ENCODE measurements at regions not wholly inside any gene's neighbourhood (a gene's known extent, or its start where the extent isn't known, plus 50 kb on each side); places are given as distances from the start of the nearest gene placed in this dataset.
"Not testable (repeated sequence)": the region's sequence is repeated elsewhere in the genome, so short reads cannot be mapped to it uniquely, and the experiment has no call there.

- DNase-seq; H3K4me3 ChIP-seq; H3K9me3 ChIP-seq; H3K36me3 ChIP-seq; intact Hi-C loops (cut with DNase I; ENCODE audit: low total_unique reads); H3K27me3 ChIP-seq; H3K27ac ChIP-seq; H3K4me1 ChIP-seq: not testable (repeated sequence)
Observed at GRCh38 chr7:75257442-75257841, 138.0 kb upstream of the TRIM73 start.

- H3K27me3 ChIP-seq; H3K36me3 ChIP-seq; H3K9me3 ChIP-seq; H3K4me3 ChIP-seq; DNase-seq; H3K27ac ChIP-seq; H3K4me1 ChIP-seq; intact Hi-C loops (cut with DNase I; ENCODE audit: low total_unique reads): not testable (repeated sequence)
Observed at GRCh38 chr7:75259454-75260003, 135.9 kb upstream of the TRIM73 start.

- H3K4me3 ChIP-seq; H3K36me3 ChIP-seq; H3K27ac ChIP-seq; H3K27me3 ChIP-seq; intact Hi-C loops (cut with DNase I; ENCODE audit: low total_unique reads); H3K9me3 ChIP-seq; DNase-seq; H3K4me1 ChIP-seq: not testable (repeated sequence)
Observed at GRCh38 chr7:75261660-75262059, 133.8 kb upstream of the TRIM73 start.

DNA sequence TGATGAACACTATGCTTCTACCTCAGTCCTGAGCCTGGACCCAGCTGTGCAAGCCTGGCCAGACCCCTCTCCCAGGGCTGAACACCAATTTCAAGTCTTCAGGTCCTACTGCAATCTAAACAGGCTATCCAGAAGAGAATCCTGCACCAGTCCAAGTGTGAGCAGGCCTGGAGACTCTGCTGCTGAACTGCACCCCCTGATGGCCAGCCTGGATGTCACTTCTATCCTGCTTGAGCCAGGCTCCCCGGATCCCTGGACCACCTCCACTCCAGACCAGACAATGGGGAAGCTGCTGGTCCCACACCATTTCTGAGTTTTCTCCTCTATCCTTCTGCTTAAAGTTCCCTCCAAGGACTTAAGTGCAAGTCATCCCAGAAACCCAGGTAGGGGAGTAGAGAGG lies 127.3 kb upstream of the TRIM73 start:
- H3K36me3 ChIP-seq; intact Hi-C loops (cut with DNase I; ENCODE audit: low total_unique reads); DNase-seq; H3K9me3 ChIP-seq; H3K4me3 ChIP-seq; H3K27ac ChIP-seq; H3K4me1 ChIP-seq; H3K27me3 ChIP-seq: not testable (repeated sequence)

GRCh38 chr7:75269159-75269558 lies 126.3 kb upstream of the TRIM73 start:
- H3K27me3 ChIP-seq; H3K4me3 ChIP-seq; intact Hi-C loops (cut with DNase I; ENCODE audit: low total_unique reads); H3K36me3 ChIP-seq; H3K27ac ChIP-seq; H3K9me3 ChIP-seq; DNase-seq; H3K4me1 ChIP-seq: not testable (repeated sequence)

DNA sequence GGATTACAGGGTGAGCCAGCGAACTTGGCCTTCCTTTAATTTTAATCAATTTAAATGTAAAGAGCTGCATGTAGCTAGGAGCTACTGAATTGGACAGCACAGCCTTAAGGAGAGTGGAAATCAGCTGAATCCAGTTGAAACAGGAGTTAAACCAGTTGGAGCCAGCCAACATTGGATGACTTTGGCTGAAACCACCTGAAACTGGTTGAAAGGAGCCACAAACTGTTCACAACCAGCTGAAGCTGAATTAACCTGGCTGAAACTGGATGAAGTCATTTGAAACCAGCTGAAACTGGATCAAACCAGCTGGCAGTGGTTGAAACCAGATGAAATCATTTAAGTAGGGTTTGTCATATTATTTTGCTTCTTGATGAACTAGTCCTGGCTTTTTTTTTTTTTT lies 121.3 kb upstream of the TRIM73 start:
- DNase-seq; H3K27ac ChIP-seq; H3K27me3 ChIP-seq; H3K36me3 ChIP-seq; intact Hi-C loops (cut with DNase I; ENCODE audit: low total_unique reads); H3K9me3 ChIP-seq; H3K4me1 ChIP-seq; H3K4me3 ChIP-seq: not testable (repeated sequence)
